ENCODE measurements at regions not wholly inside any gene's neighbourhood (a gene's known extent, or its start where the extent isn't known, plus 50 kb on each side); places are given as distances from the start of the nearest gene placed in this dataset.
"Not testable (repeated sequence)": the region's sequence is repeated elsewhere in the genome, so short reads cannot be mapped to it uniquely, and the experiment has no call there.

DNA sequence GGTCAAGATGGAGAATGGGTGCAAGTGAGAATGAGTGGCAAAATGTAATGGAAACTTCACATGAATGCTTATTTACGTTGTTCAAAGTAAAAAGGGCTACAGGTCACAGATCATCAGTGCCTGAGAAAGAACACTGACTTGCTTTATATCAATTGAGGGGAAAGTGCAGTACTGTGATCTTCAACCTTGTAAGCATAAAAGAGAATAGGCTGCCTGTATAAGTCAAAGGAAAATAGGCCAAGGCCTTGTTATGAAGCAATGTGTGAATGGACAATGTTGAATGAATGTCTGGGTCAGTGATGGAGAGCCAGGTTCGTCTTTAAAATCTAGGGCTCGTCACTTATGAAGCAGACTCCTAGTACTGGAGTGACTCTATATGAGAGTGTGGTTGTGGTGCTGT lies 158.6 kb upstream of the NT5E start:
- TF ChIP-seq, protein P1, sequence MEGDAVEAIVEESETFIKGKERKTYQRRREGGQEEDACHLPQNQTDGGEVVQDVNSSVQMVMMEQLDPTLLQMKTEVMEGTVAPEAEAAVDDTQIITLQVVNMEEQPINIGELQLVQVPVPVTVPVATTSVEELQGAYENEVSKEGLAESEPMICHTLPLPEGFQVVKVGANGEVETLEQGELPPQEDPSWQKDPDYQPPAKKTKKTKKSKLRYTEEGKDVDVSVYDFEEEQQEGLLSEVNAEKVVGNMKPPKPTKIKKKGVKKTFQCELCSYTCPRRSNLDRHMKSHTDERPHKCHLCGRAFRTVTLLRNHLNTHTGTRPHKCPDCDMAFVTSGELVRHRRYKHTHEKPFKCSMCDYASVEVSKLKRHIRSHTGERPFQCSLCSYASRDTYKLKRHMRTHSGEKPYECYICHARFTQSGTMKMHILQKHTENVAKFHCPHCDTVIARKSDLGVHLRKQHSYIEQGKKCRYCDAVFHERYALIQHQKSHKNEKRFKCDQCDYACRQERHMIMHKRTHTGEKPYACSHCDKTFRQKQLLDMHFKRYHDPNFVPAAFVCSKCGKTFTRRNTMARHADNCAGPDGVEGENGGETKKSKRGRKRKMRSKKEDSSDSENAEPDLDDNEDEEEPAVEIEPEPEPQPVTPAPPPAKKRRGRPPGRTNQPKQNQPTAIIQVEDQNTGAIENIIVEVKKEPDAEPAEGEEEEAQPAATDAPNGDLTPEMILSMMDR (conservative IDR thresholded peaks at IDR 0.05), result no peak
- no peak overlapping the region for H3K27ac ChIP-seq

DNA sequence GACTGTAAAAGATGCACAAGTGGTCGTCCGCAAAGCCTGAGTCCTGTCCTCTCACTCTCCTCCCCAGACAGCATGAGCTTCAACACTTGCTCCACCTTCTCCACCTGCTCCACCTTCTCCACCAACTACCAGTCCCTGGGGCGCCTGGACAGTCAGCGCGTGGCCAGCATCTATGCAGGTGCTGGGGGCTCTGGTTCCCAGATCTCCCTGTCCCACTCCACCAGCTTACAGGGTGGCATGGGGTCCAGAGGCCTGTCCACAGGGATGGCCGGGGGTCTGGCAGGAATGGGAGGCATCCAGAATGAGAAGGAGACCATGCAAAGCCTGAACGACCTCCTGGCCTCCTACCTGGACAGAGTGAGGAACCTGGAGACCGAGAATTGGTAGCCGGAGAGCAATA lies 162.2 kb upstream of the NT5E start:
- TF ChIP-seq, protein P1 (conservative IDR thresholded peaks at IDR 0.05), result no peak
- no peak for TF ChIP-seq ZFX (IDR thresholded peaks at IDR 0.05)
- H3K27ac ChIP-seq, result no peak overlapping the region

DNA sequence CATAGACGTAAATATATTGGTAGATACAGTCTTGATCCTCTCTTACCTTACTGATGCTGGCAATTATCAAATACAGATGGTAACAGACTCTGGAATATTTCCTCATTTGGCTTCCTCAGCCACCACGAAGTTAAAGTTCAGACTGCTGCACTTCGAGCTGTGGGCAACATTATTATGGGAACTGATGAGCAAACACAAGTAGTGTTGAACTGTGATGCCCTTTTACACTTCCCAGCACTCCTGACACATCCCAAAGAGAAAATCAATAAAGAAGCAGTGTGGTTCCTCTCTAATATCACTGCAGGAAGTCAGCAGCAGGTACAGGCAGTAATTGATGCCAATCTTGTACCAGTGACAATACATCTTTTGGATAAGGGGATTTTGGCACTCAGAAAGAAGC lies 162.7 kb upstream of the NT5E start:
- TF ChIP-seq, protein P1 (conservative IDR thresholded peaks at IDR 0.05), result no peak
- TF ChIP-seq ZFX (IDR thresholded peaks at IDR 0.05), result no peak
- H3K27ac ChIP-seq, result no peak overlapping the region

DNA sequence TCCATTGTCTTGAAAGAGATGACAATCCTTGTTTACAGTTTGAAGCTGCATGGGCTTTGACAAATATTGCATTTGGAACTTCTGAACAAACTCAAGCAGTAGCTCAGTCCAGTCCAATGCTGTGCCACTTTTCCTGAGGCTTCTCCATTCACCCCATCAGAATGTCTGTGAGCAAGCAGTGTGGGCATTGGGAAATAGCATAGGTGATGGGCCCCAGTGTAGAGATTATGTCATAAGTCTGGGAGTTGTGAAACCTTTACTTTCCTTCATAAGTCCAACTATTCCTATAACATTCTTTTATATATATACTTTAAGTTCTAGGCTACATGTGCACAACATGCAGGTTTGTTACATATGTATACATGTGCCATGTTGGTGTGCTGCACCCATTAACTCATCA lies 163.4 kb upstream of the NT5E start:
- H3K27ac ChIP-seq, result not testable (repeated sequence)

DNA sequence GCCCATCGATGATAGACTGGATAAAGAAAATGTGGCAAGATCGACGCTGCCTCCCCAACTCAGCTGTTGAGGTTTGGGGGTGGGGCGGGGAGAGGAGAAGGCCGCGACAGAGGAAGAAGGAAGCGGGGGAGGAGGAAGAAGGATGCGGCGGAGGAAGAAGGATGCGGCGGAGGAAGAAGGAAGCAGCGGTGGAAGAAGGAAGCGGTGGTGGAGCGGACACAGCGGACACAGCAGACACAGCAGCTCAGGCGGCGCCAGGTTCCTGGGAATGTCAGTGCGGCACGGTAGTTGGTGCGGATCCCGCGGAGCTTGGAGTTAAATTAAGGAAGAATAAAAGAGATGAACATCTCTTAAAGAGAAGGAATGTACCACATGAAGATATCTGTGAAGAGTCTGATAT lies 163.9 kb upstream of the NT5E start:
- TF ChIP-seq, protein P1 (conservative IDR thresholded peaks at IDR 0.05), result no peak
- TF ChIP-seq ZFX (IDR thresholded peaks at IDR 0.05), result no peak
- H3K27ac ChIP-seq, result no peak overlapping the region

DNA sequence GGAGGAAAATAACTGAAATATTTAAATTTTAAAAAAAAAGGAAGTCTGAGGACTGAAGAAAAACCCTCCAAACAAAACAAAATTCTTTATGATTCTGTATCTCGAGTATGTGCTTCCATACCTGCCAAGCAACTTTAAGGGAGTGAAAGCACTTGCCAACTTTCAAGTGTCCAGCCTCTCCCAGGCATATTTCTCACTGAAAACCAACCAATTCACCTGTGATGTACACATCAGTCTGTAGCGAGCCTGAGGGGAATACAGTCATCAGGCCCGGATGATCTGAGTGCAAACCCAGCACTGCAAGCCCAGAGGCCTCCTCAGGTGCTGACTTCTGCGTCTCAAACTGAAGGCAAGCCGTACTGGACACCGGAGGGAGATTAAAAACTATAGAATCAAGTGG lies 164.8 kb upstream of the NT5E start:
- TF ChIP-seq, protein P1 (conservative IDR thresholded peaks at IDR 0.05), result no peak
- no peak for TF ChIP-seq ZFX (IDR thresholded peaks at IDR 0.05)
- H3K27ac ChIP-seq, result no peak overlapping the region

DNA sequence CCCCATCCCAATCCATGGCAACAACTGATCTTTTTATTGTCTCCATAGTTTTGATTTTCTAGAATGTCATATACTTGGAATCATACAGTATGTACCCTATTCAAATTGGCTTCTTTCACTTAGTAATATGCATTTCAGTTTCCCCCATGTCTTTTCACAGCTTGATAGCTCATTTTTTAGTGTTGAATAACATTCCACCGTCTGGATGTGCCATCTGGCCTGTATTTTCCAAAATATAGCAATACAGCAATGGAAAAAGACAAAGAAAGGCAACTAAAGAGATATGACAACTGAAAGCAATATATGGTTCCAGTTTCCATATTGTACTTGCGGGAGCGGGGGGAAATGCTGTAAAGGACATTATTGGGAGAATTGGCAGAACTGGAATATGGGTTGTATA lies 166.4 kb upstream of the NT5E start:
- TF ChIP-seq, protein P1 (conservative IDR thresholded peaks at IDR 0.05), result no peak
- TF ChIP-seq ZFX (IDR thresholded peaks at IDR 0.05), result no peak
- H3K27ac ChIP-seq, result no peak overlapping the region

DNA sequence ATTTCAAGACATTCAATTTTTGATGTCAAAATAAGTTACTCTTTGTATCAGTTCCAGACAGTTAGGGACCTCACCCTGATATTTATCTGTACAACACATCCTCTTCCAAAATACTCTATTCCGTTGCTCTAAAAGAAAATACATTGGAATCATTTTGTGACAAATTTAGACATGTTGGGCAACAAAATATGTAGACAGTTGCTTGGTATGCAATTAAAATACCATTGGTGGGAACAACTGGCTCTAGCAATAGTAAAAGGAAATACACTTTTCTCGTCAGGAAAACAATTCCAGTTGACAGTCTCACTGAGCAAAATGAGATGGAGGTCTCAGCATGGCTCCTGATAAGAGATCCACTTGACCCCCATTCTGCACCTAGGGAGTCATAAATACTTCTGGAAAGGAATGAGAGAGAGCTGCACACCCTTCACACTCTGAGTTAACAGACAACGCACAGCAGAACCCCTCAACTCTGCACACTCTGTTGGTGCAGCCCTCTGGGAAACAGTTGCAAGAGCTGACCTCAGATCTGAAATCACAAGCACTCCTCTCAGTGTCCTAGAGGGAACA lies 171.3 kb upstream of the NT5E start:
- no peak overlapping the region for H3K27ac ChIP-seq
- no peak for TF ChIP-seq ZFX (IDR thresholded peaks at IDR 0.05)
- TF ChIP-seq, protein P1 (conservative IDR thresholded peaks at IDR 0.05), result no peak

DNA sequence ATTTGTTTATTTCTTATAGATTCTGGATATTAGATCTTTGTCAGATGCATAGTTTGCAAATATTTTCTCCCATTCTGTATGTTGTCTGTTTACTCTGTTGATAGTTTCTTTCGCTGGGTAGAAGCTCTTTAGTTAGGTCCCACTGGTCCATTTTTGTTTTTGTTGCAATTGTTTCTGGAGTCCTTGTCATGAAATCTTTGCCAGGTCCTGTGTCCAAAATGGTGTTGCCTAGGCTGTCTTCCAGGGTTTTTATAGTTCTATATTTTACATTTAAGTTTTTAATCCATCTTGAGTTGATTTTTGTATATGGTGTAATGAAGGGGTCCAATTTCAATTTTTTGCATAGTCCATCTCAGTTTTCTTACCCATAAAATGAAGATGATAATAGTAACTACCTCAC lies 173.9 kb upstream of the NT5E start:
- not testable (repeated sequence) for H3K27ac ChIP-seq

Measured in C4-2B (cell line).